HG03378 (cell line): ENCODE measurements at regions not wholly inside any gene's neighbourhood (a gene's known extent, or its start where the extent isn't known, plus 50 kb on each side); places are given as distances from the start of the nearest gene placed in this dataset.

Experiments used
- ATAC-seq: cut with Tn5 transposase; IDR thresholded peaks from one replicate; pipeline ENCODE4 v1.9.1; 2021; ENCODE audit warnings: mild to moderate bottlenecking, moderate library complexity; ENCODE audit not compliant: unreplicated experiment

GRCh38 chr3:130259166-130259874 is 86.2 kb upstream of the COL6A5 start:
- ATAC-seq, result no peak

DNA sequence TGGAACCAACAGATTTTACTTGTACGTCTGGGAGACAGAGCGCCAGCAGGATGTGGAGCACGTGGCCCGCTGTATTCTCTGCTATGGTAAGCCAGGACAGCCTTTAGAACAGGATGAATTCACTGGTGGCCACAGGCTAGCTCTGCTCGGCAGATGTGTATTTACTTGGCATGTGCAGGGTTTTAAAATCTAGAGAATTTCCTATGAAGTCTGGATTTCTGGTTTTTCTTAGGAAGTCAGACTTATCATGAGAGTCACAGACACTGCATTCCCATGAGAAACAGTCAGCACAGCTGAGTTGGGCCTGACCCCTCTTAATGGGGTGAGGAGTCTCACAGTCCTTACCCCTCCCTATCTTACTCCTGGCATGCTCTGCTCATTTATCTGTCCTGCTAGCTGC is 84.6 kb upstream of the COL6A5 start:
- no peak for ATAC-seq

DNA sequence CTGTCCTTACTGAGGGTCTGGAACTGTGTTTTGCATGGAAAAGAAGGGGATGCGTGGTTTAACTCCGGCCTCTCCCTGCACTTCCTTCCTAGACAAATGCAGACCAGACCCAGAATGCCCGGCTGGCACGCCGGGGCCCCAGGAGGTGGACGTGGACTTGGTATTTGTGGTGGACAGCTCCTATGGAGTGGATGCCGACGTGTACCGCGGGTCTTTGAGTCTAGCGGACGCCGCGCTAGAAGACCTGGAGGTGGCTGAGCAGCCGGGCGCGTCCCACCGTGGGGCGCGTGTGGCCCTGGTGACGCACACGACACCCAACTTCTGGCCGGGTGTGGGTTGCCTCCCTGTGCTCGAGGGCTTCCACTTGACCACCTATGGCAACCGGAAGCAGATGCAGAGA is 81.8 kb upstream of the COL6A5 start:
- no peak for ATAC-seq

DNA sequence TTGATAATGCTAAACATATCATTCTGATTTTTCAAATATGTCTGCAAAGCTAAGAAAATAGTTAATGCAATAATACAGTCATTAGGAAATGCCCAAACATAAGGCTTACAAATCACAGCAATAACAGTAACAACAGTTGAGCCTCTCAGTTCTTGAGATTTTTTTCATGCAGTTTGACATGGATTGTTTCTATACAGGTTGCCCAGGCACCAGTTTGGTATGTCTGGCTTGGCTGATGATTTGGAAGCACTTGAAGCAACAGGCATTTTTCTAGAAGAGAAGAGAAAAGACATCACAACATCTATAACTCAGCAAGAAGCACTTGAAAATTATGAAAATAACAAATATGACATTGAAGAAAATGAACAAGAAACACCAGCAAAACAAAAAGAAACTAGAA is 78.7 kb upstream of the COL6A5 start:
- ATAC-seq, result no peak

DNA sequence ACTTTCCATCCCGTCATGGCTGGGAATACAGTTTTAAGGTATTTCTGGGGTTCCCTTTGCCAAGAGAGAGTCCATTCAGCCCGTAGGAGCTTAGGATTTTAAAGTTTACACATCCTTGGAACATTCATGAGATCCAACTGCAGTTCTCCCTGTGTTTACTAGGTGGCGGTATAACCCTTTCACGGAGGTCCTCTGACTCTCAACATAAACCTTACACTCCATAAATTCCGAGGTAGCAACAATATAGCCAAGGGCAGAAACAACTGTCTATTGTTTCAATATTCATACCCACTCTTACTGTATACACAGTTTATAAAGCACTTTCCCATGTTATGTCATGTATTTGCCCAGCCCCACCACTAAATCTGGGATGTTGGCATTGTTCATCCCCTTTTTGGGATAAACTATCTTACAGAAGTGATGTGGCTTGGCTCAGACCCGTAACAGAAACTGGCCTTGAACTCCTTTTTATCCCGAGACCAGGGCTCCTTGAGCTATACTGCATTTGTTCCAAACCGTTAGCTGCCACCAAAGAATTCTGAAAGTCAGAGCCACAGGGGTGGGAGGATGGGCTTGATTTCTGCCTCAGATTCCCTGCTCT is 69.2 kb upstream of the COL6A5 start:
- ATAC-seq, result peak; percentile 53

DNA sequence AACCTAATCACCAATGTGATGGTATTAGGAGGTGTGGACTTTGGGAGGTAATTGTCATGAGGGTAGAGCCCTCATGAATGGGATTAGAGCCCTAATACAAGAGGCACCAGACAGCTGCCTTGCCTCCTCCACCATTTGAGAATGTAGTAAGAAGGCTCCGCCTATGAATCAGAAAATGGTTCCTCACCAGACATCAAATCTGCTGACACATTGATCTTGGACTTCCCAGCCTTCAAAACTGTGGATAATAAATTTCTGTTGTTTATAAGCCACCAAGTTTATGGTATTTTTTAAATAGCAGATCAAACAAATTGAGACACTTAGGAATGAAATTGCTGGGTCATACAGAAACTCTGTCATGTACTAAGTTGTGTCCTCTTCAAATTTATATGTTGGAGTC is 56.8 kb upstream of the COL6A5 start:
- no peak for ATAC-seq

GRCh38 chr3:130291148-130291547 is 54.3 kb upstream of the COL6A5 start:
- ATAC-seq, result no peak

DNA sequence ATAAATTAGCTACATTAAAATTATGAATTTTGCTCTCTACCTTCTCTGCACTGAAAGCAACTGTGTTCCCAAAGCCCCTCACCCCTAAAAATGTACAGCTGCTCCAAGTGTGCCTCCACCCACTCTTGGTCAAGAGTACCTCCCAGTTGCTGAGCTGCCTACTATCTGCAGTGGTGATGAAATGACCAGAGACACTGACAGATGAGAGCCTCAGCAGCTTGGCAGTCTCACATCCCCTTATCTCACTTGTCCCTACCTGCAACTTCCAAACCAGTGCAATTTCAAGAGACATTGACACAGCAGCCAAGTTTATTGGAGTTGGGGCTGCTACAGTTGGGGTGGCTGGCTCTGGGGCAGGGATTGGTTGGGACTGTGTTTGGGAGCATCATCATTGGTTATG is 52.2 kb upstream of the COL6A5 start:
- ATAC-seq, result no peak
